SK-N-SH (cell line): ENCODE measurements at regions not wholly inside any gene's neighbourhood (a gene's known extent, or its start where the extent isn't known, plus 50 kb on each side); places are given as distances from the start of the nearest gene placed in this dataset.

Experiments used
- CHD2 ChIP-seq: fragments of 150-350 bp; IDR thresholded peaks from 2 replicates; pipeline ENCODE4 v1.6.1; 2018; ENCODE audit warnings: low read length; ENCODE audit not compliant: partially characterized antibody
- CTCF ChIP-seq: fragments of 200-600 bp; sonication (generic); IDR thresholded peaks from 2 replicates; pipeline ENCODE4 v1.6.1; 2017; ENCODE audit warnings: antibody characterized with exemption, mild to moderate bottlenecking, moderate library complexity
- EP300 ChIP-seq, 2 experiments: IDR thresholded peaks; 2 replicates each; pipeline versions ENCODE4 v1.4.0 to v1.6.1; 2012; ENCODE audit warnings: borderline replicate concordance in 1 of 2, low read depth in 1 of 2, low read length in 1 of 2
- FOSL2 ChIP-seq: IDR thresholded peaks from 2 replicates; pipeline ENCODE4 v1.4.0; 2012; ENCODE audit warnings: low read depth, mild to moderate bottlenecking, moderate library complexity, borderline replicate concordance
- GATA2 ChIP-seq: sonication (generic); formaldehyde crosslinking; IDR thresholded peaks from 2 replicates; pipeline ENCODE4 v1.5.0; 2020; ENCODE audit warnings: mild to moderate bottlenecking, missing genetic modification reagents
- TAF1 ChIP-seq: IDR thresholded peaks from 2 replicates; pipeline ENCODE4 v1.6.1; 2012; ENCODE audit warnings: low read depth, mild to moderate bottlenecking, low read length, moderate library complexity, borderline replicate concordance

- TF ChIP-seq GATA2 (CRISPR knock-in tag), result no peak
- no peak for TF ChIP-seq TAF1
- no peak for TF ChIP-seq EP300 (IDR thresholded peaks at IDR 0.05; ENCODE audit: borderline replicate concordance in 1 of 2, low read depth in 1 of 2, low read length in 1 of 2)
- no peak for TF ChIP-seq FOSL2
- no peak for TF ChIP-seq CHD2
- no peak for TF ChIP-seq CTCF
Measured at GRCh38 chr5:5784101-5784500, 361.6 kb downstream of the ICE1 start.
